Stimulated activated CD4-positive, alpha-beta T cell treated with anti-CD3 and anti-CD28 coated beads, Interleukin-4, amount 100 ng/mL, for 4 hours (primary cell): ENCODE measurements at regions not wholly inside any gene's neighbourhood (a gene's known extent, or its start where the extent isn't known, plus 50 kb on each side); places are given as distances from the start of the nearest gene placed in this dataset.

Experiments
- DNase-seq, 2 experiments: peaks; one replicate each; pipeline ENCODE4 v3.0.0-alpha.2; 2020

GRCh38 chr16:87246269-87247065, 70.7 kb downstream of the C16orf95 start:
- no peak for DNase-seq

- DNase-seq, result no peak
Observed at GRCh38 chr16:87248714-87249113, 68.5 kb downstream of the C16orf95 start.

- no peak for DNase-seq
Observed at GRCh38 chr16:87249425-87249824, 67.8 kb downstream of the C16orf95 start.

- DNase-seq, result no peak
Observed at GRCh38 chr16:87250431-87250960, 66.7 kb downstream of the C16orf95 start.

GRCh38 chr16:87252269-87252970, 64.8 kb downstream of the C16orf95 start:
- no peak for DNase-seq
